ENCODE measurements at regions not wholly inside any gene's neighbourhood (a gene's known extent, or its start where the extent isn't known, plus 50 kb on each side); places are given as distances from the start of the nearest gene placed in this dataset.
A peak's percentile ranks its signal among the peaks of the same experiment; 100 is the strongest.

DNA sequence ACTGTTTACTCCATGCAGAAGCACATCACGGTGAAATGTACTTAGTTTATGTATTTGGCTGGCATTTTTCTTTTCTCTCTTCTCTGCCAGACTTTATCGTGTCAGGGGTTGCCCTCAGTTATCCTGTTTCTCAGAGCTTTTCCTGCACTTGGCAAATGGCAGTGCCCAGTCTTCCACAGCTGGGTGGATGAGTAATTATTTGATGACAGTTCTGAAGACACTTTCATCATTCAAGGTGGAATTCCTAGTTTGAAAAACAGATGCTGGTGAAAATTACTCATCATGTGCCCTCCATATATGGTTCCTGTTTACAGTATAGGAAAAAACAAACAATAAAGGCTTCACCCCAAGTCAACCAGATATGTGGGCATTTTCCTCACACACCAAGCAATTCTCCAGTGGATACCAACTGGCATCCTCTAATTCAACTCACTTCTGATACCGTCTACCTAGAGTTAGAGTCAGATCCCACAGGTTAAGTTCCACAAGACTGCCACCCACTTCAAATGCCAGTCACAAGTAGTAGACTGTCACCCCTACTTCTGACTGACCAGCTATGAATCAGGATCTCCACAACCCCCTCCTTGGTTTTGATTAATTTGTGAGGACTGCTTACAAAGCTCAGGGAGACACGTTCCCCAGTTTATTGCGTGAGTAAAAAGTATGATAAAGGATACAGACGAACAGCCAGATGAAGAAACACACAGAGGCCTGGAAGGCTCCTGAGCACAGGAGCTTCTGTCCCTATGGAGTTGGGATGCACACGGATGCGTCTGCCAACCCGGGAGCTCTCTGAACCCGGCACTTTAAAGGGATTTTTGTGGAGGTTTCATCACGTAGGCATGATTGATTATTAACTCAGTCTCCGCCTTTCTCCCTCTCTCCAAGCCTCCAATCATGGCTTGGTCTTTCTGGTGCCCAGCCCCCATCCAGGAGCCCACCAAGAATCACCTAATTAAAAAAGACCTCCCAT is 72.9 kb downstream of the CLDN34 start:
- peak; percentile 60 for DNase-seq (ENCODE audit: low read depth)
- TF ChIP-seq, protein P1, sequence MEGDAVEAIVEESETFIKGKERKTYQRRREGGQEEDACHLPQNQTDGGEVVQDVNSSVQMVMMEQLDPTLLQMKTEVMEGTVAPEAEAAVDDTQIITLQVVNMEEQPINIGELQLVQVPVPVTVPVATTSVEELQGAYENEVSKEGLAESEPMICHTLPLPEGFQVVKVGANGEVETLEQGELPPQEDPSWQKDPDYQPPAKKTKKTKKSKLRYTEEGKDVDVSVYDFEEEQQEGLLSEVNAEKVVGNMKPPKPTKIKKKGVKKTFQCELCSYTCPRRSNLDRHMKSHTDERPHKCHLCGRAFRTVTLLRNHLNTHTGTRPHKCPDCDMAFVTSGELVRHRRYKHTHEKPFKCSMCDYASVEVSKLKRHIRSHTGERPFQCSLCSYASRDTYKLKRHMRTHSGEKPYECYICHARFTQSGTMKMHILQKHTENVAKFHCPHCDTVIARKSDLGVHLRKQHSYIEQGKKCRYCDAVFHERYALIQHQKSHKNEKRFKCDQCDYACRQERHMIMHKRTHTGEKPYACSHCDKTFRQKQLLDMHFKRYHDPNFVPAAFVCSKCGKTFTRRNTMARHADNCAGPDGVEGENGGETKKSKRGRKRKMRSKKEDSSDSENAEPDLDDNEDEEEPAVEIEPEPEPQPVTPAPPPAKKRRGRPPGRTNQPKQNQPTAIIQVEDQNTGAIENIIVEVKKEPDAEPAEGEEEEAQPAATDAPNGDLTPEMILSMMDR (conservative IDR thresholded peaks at IDR 0.05; ENCODE audit: low read length): no peak
- H3K4me3 ChIP-seq (ENCODE audit: low read length): no peak overlapping the region

DNA sequence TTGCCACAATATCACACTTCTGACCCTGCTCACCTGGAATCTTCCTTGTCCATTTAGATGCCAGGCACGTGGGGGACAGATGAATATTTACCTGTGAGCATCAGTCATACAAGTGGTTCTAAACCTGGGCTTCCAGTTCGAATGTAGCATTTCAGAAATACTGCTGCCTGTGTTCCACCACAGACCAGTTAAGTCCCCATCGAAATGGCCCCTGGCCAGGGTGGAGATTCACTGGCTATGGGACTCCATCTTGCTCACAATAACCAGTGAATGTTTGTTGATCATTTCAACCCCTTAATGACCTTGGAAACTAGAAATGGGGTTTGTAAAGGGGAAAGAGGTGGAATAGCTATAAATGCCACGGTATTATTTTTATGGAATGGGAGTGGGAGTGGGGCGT is 73.8 kb downstream of the CLDN34 start:
- no peak for DNase-seq (ENCODE audit: low read depth)
- TF ChIP-seq, protein P1 (conservative IDR thresholded peaks at IDR 0.05; ENCODE audit: low read length): no peak
- no peak overlapping the region for H3K4me3 ChIP-seq (ENCODE audit: low read length)

DNA sequence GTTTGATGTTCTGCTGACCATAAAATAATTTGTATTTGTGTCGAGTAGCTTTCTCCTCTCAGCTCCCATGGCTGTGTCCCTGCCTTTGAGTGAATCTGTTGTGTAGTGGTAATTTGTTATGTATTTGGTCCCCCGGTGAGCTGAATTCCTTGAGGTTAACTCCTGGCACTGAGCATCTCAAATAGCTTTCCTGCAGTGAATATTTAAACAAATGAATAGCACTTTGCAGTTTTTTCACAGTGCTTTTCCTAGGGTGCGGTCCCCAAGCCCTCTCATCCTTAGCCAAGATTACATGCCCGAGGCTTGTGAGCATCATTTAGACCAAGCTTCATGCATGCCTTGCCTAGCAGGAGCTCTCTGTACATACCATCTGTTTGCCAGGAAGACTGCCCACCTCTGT is 74.2 kb downstream of the CLDN34 start:
- no peak overlapping the region for H3K4me3 ChIP-seq (ENCODE audit: low read length)
- peak; percentile 82 for DNase-seq (ENCODE audit: low read depth)
- TF ChIP-seq, protein P1 (conservative IDR thresholded peaks at IDR 0.05; ENCODE audit: low read length): no peak

DNA sequence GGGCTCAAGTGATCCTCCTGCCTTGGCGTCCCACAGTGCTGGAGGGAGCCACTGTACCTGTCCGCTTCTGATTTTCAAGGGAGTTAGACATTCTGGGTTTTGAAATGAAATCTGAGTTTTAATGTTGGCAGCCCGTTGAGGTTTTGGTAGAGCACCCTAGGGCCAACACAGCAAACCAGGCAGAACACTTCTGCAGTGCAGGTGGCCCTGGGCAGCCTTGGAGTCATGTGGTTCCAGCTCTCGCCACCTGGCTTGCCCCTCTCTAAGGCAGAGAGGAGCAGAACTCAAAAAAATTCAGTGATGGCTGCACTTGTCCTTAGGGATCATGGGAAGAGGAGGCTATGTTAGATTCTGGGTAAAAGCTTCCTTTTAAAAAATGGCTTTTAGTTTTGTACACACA is 74.9 kb downstream of the CLDN34 start:
- TF ChIP-seq, protein P1 (conservative IDR thresholded peaks at IDR 0.05; ENCODE audit: low read length): no peak
- H3K4me3 ChIP-seq (ENCODE audit: low read length): no peak overlapping the region
- DNase-seq (ENCODE audit: low read depth): no peak

DNA sequence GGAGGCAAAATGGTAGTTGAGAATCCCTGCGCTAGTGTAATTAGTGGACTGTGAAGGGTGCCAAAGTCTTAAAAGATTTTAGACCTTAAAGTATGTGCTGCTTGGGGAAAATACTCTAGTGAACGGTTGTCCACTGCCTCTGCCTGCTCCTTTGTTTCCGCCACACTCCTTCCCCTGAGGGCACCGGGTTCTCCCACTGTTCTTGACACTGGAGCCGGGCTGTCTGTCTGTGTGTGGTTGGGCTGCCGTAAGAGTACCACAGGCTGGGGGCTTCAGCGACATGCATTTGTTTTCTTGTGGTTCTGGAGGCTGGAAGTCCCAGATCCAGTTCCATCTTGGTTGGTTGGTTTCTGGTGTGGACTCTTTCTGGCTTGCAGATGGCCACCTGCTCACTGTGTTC is 76.2 kb downstream of the CLDN34 start:
- DNase-seq (ENCODE audit: low read depth): no peak
- H3K4me3 ChIP-seq (ENCODE audit: low read length): no peak overlapping the region
- TF ChIP-seq, protein P1 (conservative IDR thresholded peaks at IDR 0.05; ENCODE audit: low read length): no peak

DNA sequence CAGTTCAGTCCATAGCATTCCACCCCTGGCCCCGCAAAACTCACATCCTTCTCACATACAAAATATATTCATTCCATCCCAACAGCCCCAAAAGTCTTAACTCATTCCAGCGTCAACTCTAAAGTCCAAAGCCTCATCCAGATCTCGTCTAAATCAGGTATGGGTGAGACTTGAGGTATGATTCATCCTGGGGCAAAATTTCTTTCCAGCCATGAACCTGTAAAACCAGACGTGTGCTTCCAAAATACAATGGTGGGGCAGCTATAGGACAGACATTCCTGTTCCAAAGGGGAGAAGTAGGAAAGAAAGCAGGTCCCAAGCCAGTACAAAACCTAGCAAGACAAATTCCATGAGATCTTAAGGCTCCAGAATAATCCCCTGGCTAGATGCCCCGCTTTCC is 76.9 kb downstream of the CLDN34 start:
- TF ChIP-seq, protein P1 (conservative IDR thresholded peaks at IDR 0.05; ENCODE audit: low read length): no peak

More for the DNA sequence above, 76.9 kb downstream of the CLDN34 start:
- DNase-seq (ENCODE audit: low read depth): no peak
- H3K4me3 ChIP-seq (ENCODE audit: low read length): no peak overlapping the region
